OCI-LY7 (cell line): ENCODE measurements at regions not wholly inside any gene's neighbourhood (a gene's known extent, or its start where the extent isn't known, plus 50 kb on each side); places are given as distances from the start of the nearest gene placed in this dataset.
"Not testable (repeated sequence)": the region's sequence is repeated elsewhere in the genome, so short reads cannot be mapped to it uniquely, and the experiment has no call there.

Experiments used
- BruUV-seq: library from RNA; stranded (reverse); fragments of 400-500 nt; replicated peaks from 2 replicates; lab custom pipeline; 2021; lab: Mats Ljungman, UMichigan
- CTCF ChIA-PET: fragments of 300-600 bp; sonication (Branson Sonifier 250); formaldehyde crosslinking; loops from one replicate; lab custom pipeline; 2022; ENCODE audit warnings: antibody characterized with exemption; ENCODE audit not compliant: unreplicated experiment; lab: Charles Lee
- POLR2A ChIA-PET: fragments of 300-600 bp; sonication (Branson Sonifier 250); formaldehyde crosslinking; loops from one replicate; lab custom pipeline; 2022; ENCODE audit warnings: antibody characterized with exemption; lab: Charles Lee
- DNase-seq: peaks from one replicate; pipeline ENCODE4 v3.0.0-alpha.2; 2015; ENCODE audit warnings: low spot score
- H2AFZ ChIP-seq: fragments of 200-600 bp; sonication (generic), shearing (Covaris generic); 2 replicates; pipeline ENCODE4 v1.6.1; 2014; ENCODE audit warnings: mild to moderate bottlenecking, antibody characterized with exemption, low read length, moderate library complexity
- H3K27ac ChIP-seq: fragments of 200-600 bp; sonication (generic); 2 replicates; pipeline ENCODE4 v1.5.1; 2014; ENCODE audit warnings: mixed run types, low read depth, mild to moderate bottlenecking, moderate library complexity, low read length, inconsistent platforms; ENCODE audit not compliant: poor library complexity, severe bottlenecking
- H3K36me3 ChIP-seq: fragments of 200-600 bp; sonication (generic); 2 replicates; pipeline ENCODE4 v1.6.1; 2014; ENCODE audit warnings: mild to moderate bottlenecking, antibody characterized with exemption, low read length, moderate library complexity, mixed read lengths; ENCODE audit not compliant: insufficient read depth
- H3K4me1 ChIP-seq: fragments of 200-600 bp; sonication (generic); 2 replicates; pipeline ENCODE4 v1.5.1; 2014; ENCODE audit warnings: mild to moderate bottlenecking, low read length; ENCODE audit not compliant: insufficient read depth, poor library complexity, severe bottlenecking
- H3K4me2 ChIP-seq: fragments of 200-600 bp; sonication (generic); 2 replicates; pipeline ENCODE4 v1.6.1; 2014; ENCODE audit warnings: mild to moderate bottlenecking, low read length
- H3K4me3 ChIP-seq: fragments of 200-600 bp; sonication (generic); 2 replicates; pipeline ENCODE4 v1.5.1; 2014; ENCODE audit warnings: mild to moderate bottlenecking, low read depth, low read length; ENCODE audit not compliant: poor library complexity, severe bottlenecking
- H3K79me2 ChIP-seq: fragments of 200-600 bp; sonication (generic); 2 replicates; pipeline ENCODE4 v1.6.1; 2016; ENCODE audit warnings: low read depth, mild to moderate bottlenecking, low read length, moderate library complexity, mixed read lengths; ENCODE audit not compliant: insufficient read depth
- H3K9me2 ChIP-seq: fragments of 200-600 bp; sonication (generic); 2 replicates; pipeline ENCODE4 v1.6.1; 2016; ENCODE audit warnings: mild to moderate bottlenecking, low read length, mixed read lengths; ENCODE audit not compliant: insufficient read depth
- H3K9me3 ChIP-seq: fragments of 200-600 bp; sonication (generic); 2 replicates; pipeline ENCODE4 v1.6.1; 2014; ENCODE audit warnings: mild to moderate bottlenecking, mixed run types, low read length, mixed read lengths
- H4K20me1 ChIP-seq: fragments of 200-600 bp; sonication (generic); 2 replicates; pipeline ENCODE4 v1.6.1; 2014; ENCODE audit warnings: mild to moderate bottlenecking, antibody characterized with exemption, low read length, moderate library complexity, mixed read lengths; ENCODE audit not compliant: insufficient read depth
- CTCF ChIP-seq: fragments of 200-600 bp; sonication (generic); conservative IDR thresholded peaks from 2 replicates; pipeline ENCODE4 v1.5.1; 2014; ENCODE audit warnings: mild to moderate bottlenecking, antibody characterized with exemption, low read length, moderate library complexity, mixed read lengths
- EZH2phosphoT487 ChIP-seq: fragments of 200-600 bp; sonication (generic); IDR thresholded peaks from 2 replicates; pipeline ENCODE4 v1.6.1; 2018; ENCODE audit warnings: low read depth, borderline replicate concordance, mild to moderate bottlenecking, mixed run types, antibody characterized with exemption, low read length, moderate library complexity, mixed read lengths
- intact Hi-C: fragments of 100-400 bp; cut with micrococcal nuclease; formaldehyde crosslinking; loops from one replicate; pipeline ENCODE4 v1.10.0; 2022; ENCODE audit not compliant: unreplicated experiment

GRCh38 chr16:35598696-35599332, 2139.4 kb downstream of the TP53TG3F start:
- no peak overlapping the region for H3K4me2 ChIP-seq
- no peak overlapping the region for H2AFZ ChIP-seq
- TF ChIP-seq EZH2phosphoT487: no peak
- no peak for TF ChIP-seq CTCF
- no peaks in the 10 kb centered on the region for H3K79me2 ChIP-seq
- intact Hi-C loops: no loop called here
- BruUV-seq: no TSS peak
- H3K27ac ChIP-seq: no peak overlapping the region
- no peaks in the 10 kb centered on the region for H3K9me2 ChIP-seq
- DNase-seq: no peak
- no peak overlapping the region for H3K4me3 ChIP-seq
- H4K20me1 ChIP-seq: no peaks in the 10 kb centered on the region
- no peaks in the 10 kb centered on the region for H3K9me3 ChIP-seq
- POLR2A ChIA-PET: no interaction called here
- H3K4me1 ChIP-seq: no peaks in the 10 kb centered on the region
- CTCF ChIA-PET: no interaction called here
- H3K36me3 ChIP-seq: no peaks in the 10 kb centered on the region

- Histone ChIP-seq H3K79me2 (no peaks in the 10 kb centered on the region), H3K36me3 (no peaks in the 10 kb centered on the region), H3K4me3 (no peak overlapping the region), H3K9me2 (no peaks in the 10 kb centered on the region), H2AFZ (no peak overlapping the region), H3K4me2 (no peak overlapping the region), H4K20me1 (no peaks in the 10 kb centered on the region), H3K27ac (no peak overlapping the region), H3K4me1 (no peaks in the 10 kb centered on the region), H3K9me3 (no peaks in the 10 kb centered on the region)
- intact Hi-C loops: no loop called here
- TF ChIP-seq EZH2phosphoT487: no peak
- no peak for TF ChIP-seq CTCF
- no peak for DNase-seq
- ChIA-PET CTCF (no interaction called here), POLR2A (no interaction called here)
- BruUV-seq: no TSS peak
These were observed 2140.2 kb downstream of the TP53TG3F start for GRCh38 chr16:35599429-35600160.

GRCh38 chr16:35600161-35600555, 2140.7 kb downstream of the TP53TG3F start:
- H3K9me2 ChIP-seq, CTCF ChIA-PET, H2AFZ ChIP-seq, H3K79me2 ChIP-seq, H4K20me1 ChIP-seq, H3K4me1 ChIP-seq, POLR2A ChIA-PET, intact Hi-C loops, BruUV-seq, H3K4me2 ChIP-seq, H3K27ac ChIP-seq, H3K9me3 ChIP-seq, H3K4me3 ChIP-seq, H3K36me3 ChIP-seq, DNase-seq: not testable (repeated sequence)
